GM23338 (cell line): ENCODE measurements at regions not wholly inside any gene's neighbourhood (a gene's known extent, or its start where the extent isn't known, plus 50 kb on each side); places are given as distances from the start of the nearest gene placed in this dataset.

ENCODE experiments used
- CREB1 ChIP-seq: fragments of 250-450 bp; sonication (Bioruptor Pico); IDR thresholded peaks from 2 replicates; pipeline ENCODE4 v1.5.0; 2020; ENCODE audit warnings: low read depth, mild to moderate bottlenecking, moderate library complexity
- EZH2 ChIP-seq: fragments of 200-600 bp; sonication (generic); IDR thresholded peaks from one replicate; pipeline ENCODE4 v1.8.0; 2017; ENCODE audit warnings: antibody characterized with exemption, mild to moderate bottlenecking, low read depth; ENCODE audit not compliant: unreplicated experiment
- EZH2phosphoT487 ChIP-seq: fragments of 200-600 bp; sonication (generic); IDR thresholded peaks from one replicate; pipeline ENCODE4 v1.8.1; 2018; ENCODE audit warnings: antibody characterized with exemption; ENCODE audit not compliant: unreplicated experiment
- JUNB ChIP-seq: IDR thresholded peaks from one replicate; pipeline ENCODE4 v1.6.1; 2016; ENCODE audit warnings: antibody characterized with exemption; ENCODE audit not compliant: unreplicated experiment
- NANOG ChIP-seq: IDR thresholded peaks from 2 replicates; pipeline ENCODE4 v1.6.1; 2016; ENCODE audit warnings: antibody characterized with exemption, borderline replicate concordance
- POLR2AphosphoS5 ChIP-seq: IDR thresholded peaks from 2 replicates; pipeline ENCODE4 v1.6.1; 2016; ENCODE audit warnings: antibody characterized with exemption, low read depth
- STAT1 ChIP-seq: IDR thresholded peaks from one replicate; pipeline ENCODE4 v1.6.1; 2016; ENCODE audit warnings: antibody characterized with exemption; ENCODE audit not compliant: unreplicated experiment
- ZNF114 ChIP-seq: fragments of 250-450 bp; sonication (Bioruptor Pico); IDR thresholded peaks from 2 replicates; pipeline ENCODE4 v1.5.0; 2020; ENCODE audit warnings: mild to moderate bottlenecking, moderate library complexity
- ZNF331 ChIP-seq: fragments of 250-450 bp; sonication (Bioruptor Pico); IDR thresholded peaks from 2 replicates; pipeline ENCODE4 v1.5.0; 2020; ENCODE audit warnings: low read depth, mild to moderate bottlenecking, moderate library complexity
- TF ChIP-seq, protein P1 (sequence below), 2 experiments: fragments of 200-600 bp in 1 of 2; sonication (generic) in 1 of 2; conservative IDR thresholded peaks; 2 replicates each; pipeline versions ENCODE4 v1.5.1 to v1.6.1; 2016 to 2017; ENCODE audit warnings: antibody characterized with exemption in 2 of 2, low read depth in 2 of 2, mild to moderate bottlenecking in 2 of 2, moderate library complexity in 1 of 2
- TF ChIP-seq, protein P2 (sequence below): IDR thresholded peaks from one replicate; pipeline ENCODE4 v1.6.1; 2018; ENCODE audit warnings: antibody characterized with exemption; ENCODE audit not compliant: unreplicated experiment
- TF ChIP-seq, protein P3 (sequence below): fragments of 250-450 bp; sonication (Bioruptor Pico); IDR thresholded peaks from 2 replicates; pipeline ENCODE4 v1.5.0; 2020; ENCODE audit warnings: mild to moderate bottlenecking, moderate library complexity

DNA sequence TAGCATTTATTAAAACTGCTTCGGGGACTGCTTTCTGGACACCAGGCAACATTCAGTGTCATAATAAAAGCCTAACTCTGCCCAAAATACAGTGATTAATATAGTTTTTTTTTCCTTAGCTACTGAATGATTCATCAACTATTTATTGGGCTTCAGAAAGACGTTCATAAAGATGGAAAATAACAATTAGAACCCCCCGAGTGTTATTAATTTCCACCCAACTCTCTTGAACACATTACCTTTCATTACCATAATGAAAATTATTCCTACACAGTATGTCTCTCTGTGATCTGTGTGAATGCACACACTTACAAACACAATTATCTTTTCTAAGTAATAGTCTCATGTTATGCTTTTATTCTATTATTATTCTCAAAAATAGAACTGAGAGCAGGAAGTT lies 473.0 kb downstream of the ADAMTS20 start:
- TF ChIP-seq, protein P1, sequence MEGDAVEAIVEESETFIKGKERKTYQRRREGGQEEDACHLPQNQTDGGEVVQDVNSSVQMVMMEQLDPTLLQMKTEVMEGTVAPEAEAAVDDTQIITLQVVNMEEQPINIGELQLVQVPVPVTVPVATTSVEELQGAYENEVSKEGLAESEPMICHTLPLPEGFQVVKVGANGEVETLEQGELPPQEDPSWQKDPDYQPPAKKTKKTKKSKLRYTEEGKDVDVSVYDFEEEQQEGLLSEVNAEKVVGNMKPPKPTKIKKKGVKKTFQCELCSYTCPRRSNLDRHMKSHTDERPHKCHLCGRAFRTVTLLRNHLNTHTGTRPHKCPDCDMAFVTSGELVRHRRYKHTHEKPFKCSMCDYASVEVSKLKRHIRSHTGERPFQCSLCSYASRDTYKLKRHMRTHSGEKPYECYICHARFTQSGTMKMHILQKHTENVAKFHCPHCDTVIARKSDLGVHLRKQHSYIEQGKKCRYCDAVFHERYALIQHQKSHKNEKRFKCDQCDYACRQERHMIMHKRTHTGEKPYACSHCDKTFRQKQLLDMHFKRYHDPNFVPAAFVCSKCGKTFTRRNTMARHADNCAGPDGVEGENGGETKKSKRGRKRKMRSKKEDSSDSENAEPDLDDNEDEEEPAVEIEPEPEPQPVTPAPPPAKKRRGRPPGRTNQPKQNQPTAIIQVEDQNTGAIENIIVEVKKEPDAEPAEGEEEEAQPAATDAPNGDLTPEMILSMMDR (conservative IDR thresholded peaks at IDR 0.05; ENCODE audit: low read depth in 2 of 2), result no peak
- TF ChIP-seq POLR2AphosphoS5 (no peak), EZH2 (no peak), JUNB (no peak), CREB1 (CRISPR knock-in tag) (no peak), ZNF331 (CRISPR knock-in tag) (no peak), STAT1 (no peak), ZNF114 (CRISPR knock-in tag) (no peak), EZH2phosphoT487 (no peak), NANOG (no peak)
- TF ChIP-seq, protein P2, sequence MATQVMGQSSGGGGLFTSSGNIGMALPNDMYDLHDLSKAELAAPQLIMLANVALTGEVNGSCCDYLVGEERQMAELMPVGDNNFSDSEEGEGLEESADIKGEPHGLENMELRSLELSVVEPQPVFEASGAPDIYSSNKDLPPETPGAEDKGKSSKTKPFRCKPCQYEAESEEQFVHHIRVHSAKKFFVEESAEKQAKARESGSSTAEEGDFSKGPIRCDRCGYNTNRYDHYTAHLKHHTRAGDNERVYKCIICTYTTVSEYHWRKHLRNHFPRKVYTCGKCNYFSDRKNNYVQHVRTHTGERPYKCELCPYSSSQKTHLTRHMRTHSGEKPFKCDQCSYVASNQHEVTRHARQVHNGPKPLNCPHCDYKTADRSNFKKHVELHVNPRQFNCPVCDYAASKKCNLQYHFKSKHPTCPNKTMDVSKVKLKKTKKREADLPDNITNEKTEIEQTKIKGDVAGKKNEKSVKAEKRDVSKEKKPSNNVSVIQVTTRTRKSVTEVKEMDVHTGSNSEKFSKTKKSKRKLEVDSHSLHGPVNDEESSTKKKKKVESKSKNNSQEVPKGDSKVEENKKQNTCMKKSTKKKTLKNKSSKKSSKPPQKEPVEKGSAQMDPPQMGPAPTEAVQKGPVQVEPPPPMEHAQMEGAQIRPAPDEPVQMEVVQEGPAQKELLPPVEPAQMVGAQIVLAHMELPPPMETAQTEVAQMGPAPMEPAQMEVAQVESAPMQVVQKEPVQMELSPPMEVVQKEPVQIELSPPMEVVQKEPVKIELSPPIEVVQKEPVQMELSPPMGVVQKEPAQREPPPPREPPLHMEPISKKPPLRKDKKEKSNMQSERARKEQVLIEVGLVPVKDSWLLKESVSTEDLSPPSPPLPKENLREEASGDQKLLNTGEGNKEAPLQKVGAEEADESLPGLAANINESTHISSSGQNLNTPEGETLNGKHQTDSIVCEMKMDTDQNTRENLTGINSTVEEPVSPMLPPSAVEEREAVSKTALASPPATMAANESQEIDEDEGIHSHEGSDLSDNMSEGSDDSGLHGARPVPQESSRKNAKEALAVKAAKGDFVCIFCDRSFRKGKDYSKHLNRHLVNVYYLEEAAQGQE, result no peak
- TF ChIP-seq, protein P3, sequence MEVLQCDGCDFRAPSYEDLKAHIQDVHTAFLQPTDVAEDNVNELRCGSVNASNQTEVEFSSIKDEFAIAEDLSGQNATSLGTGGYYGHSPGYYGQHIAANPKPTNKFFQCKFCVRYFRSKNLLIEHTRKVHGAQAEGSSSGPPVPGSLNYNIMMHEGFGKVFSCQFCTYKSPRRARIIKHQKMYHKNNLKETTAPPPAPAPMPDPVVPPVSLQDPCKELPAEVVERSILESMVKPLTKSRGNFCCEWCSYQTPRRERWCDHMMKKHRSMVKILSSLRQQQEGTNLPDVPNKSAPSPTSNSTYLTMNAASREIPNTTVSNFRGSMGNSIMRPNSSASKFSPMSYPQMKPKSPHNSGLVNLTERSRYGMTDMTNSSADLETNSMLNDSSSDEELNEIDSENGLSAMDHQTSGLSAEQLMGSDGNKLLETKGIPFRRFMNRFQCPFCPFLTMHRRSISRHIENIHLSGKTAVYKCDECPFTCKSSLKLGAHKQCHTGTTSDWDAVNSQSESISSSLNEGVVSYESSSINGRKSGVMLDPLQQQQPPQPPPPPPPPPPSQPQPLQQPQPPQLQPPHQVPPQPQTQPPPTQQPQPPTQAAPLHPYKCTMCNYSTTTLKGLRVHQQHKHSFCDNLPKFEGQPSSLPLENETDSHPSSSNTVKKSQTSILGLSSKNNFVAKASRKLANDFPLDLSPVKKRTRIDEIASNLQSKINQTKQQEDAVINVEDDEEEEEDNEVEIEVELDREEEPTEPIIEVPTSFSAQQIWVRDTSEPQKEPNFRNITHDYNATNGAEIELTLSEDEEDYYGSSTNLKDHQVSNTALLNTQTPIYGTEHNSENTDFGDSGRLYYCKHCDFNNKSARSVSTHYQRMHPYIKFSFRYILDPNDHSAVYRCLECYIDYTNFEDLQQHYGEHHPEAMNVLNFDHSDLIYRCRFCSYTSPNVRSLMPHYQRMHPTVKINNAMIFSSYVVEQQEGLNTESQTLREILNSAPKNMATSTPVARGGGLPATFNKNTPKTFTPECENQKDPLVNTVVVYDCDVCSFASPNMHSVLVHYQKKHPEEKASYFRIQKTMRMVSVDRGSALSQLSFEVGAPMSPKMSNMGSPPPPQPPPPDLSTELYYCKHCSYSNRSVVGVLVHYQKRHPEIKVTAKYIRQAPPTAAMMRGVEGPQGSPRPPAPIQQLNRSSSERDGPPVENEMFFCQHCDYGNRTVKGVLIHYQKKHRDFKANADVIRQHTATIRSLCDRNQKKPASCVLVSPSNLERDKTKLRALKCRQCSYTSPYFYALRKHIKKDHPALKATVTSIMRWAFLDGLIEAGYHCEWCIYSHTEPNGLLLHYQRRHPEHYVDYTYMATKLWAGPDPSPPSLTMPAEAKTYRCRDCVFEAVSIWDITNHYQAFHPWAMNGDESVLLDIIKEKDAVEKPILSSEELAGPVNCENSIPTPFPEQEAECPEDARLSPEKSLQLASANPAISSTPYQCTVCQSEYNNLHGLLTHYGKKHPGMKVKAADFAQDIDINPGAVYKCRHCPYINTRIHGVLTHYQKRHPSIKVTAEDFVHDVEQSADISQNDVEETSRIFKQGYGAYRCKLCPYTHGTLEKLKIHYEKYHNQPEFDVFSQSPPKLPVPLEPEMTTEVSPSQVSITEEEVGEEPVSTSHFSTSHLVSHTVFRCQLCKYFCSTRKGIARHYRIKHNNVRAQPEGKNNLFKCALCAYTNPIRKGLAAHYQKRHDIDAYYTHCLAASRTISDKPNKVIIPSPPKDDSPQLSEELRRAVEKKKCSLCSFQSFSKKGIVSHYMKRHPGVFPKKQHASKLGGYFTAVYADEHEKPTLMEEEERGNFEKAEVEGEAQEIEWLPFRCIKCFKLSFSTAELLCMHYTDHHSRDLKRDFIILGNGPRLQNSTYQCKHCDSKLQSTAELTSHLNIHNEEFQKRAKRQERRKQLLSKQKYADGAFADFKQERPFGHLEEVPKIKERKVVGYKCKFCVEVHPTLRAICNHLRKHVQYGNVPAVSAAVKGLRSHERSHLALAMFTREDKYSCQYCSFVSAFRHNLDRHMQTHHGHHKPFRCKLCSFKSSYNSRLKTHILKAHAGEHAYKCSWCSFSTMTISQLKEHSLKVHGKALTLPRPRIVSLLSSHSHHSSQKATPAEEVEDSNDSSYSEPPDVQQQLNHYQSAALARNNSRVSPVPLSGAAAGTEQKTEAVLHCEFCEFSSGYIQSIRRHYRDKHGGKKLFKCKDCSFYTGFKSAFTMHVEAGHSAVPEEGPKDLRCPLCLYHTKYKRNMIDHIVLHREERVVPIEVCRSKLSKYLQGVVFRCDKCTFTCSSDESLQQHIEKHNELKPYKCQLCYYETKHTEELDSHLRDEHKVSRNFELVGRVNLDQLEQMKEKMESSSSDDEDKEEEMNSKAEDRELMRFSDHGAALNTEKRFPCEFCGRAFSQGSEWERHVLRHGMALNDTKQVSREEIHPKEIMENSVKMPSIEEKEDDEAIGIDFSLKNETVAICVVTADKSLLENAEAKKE (CRISPR knock-in tag), result no peak
